ENCODE measurements at regions not wholly inside any gene's neighbourhood (a gene's known extent, or its start where the extent isn't known, plus 50 kb on each side); places are given as distances from the start of the nearest gene placed in this dataset.

- TF ChIP-seq, protein P1, sequence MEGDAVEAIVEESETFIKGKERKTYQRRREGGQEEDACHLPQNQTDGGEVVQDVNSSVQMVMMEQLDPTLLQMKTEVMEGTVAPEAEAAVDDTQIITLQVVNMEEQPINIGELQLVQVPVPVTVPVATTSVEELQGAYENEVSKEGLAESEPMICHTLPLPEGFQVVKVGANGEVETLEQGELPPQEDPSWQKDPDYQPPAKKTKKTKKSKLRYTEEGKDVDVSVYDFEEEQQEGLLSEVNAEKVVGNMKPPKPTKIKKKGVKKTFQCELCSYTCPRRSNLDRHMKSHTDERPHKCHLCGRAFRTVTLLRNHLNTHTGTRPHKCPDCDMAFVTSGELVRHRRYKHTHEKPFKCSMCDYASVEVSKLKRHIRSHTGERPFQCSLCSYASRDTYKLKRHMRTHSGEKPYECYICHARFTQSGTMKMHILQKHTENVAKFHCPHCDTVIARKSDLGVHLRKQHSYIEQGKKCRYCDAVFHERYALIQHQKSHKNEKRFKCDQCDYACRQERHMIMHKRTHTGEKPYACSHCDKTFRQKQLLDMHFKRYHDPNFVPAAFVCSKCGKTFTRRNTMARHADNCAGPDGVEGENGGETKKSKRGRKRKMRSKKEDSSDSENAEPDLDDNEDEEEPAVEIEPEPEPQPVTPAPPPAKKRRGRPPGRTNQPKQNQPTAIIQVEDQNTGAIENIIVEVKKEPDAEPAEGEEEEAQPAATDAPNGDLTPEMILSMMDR (IDR thresholded peaks at IDR 0.05), result no peak
- no peak for TF ChIP-seq JUND (IDR thresholded peaks at IDR 0.05)
Measured at GRCh38 chr3:182165234-182165633, 453.5 kb downstream of the SOX2 start.

All from SK-N-SH (cell line).